Adrenal gland (tissue), 9 donors: ENCODE measurements at regions not wholly inside any gene's neighbourhood (a gene's known extent, or its start where the extent isn't known, plus 50 kb on each side); places are given as distances from the start of the nearest gene placed in this dataset.

ENCODE experiments used
- DNase-seq, 7 donors: peaks; one replicate each; pipeline ENCODE4 v3.0.0-alpha.2; 2019 to 2020
- H3K27ac ChIP-seq, 5 donors: fragments of 200-600 bp; sonication (generic) in 4 of 5; 1 replicate in 3 of 5; 2 replicates in 2 of 5; pipeline versions ENCODE4 v1.5.1 to v1.8.0; 2016 to 2020; ENCODE audit warnings: mild to moderate bottlenecking in 1 of 5
- H3K27me3 ChIP-seq: fragments of 200-600 bp; 2 replicates; pipeline ENCODE4 v1.8.0; 2021
- H3K36me3 ChIP-seq, 2 donors: fragments of 200-600 bp; replicated peaks in 1 of 2; 1 replicate in 1 of 2; 2 replicates in 1 of 2; pipeline versions ENCODE4 v1.5.1 to v1.8.0; 2018 to 2022
- H3K4me1 ChIP-seq, 2 donors: fragments of 200-600 bp; replicated peaks in 1 of 2; 1 replicate in 1 of 2; 2 replicates in 1 of 2; pipeline versions ENCODE4 v1.5.1 to v1.8.0; 2018 to 2021
- H3K4me3 ChIP-seq, 4 donors: fragments of 200-600 bp; sonication (generic) in 3 of 4; one replicate each; pipeline ENCODE4 v1.5.1; 2016 to 2018
- H3K9me3 ChIP-seq, 3 donors: fragments of 200-600 bp; sonication (generic) in 1 of 3; replicated peaks in 1 of 3; 1 replicate in 2 of 3; 2 replicates in 1 of 3; pipeline versions ENCODE4 v1.5.1 to v1.8.0; 2016 to 2021
- POLR2A ChIP-seq, 2 donors: fragments of 450-650 bp; IDR thresholded peaks; one replicate each; pipeline ENCODE4 v1.6.1; 2017; ENCODE audit warnings: antibody characterized with exemption in 2 of 2, mild to moderate bottlenecking in 2 of 2, moderate library complexity in 1 of 2
- WGBS, 4 donors: extraction: QIAGEN DNeasy Blood & Tissue Kit in 2 of 4; methylation state at CpG; one replicate each; pipeline versions ENCODE4 v1.1.5 to v1.1.7; 2013 to 2017; 5-methylcytosine and 5-hydroxymethylcytosine counted together
- intact Hi-C, 2 donors: fragments of 100-400 bp; cut with DNase I; formaldehyde crosslinking; loops; one replicate each; pipeline versions ENCODE4 v1.14.1 to v1.15.0; 2022 to 2023
- TF ChIP-seq, protein P1 (sequence below), 6 experiments: fragments of 450-650 bp in 4 of 6; fragments of 200-600 bp in 2 of 6; sonication (generic) in 1 of 6; IDR thresholded peaks; 1 replicate in 5 of 6; 2 replicates in 1 of 6; pipeline versions ENCODE4 v1.5.1 to v1.8.0; 2016 to 2021; ENCODE audit warnings: antibody characterized with exemption in 6 of 6, mild to moderate bottlenecking in 2 of 6, moderate library complexity in 1 of 6
- donor health status: healthy with polysubstance abuse.
- donor health status: Bipolar disorder and iron deficiency.
- donor health status: DM: yes; HTN: yes; CAD: no.
- donor health status: DM: no; HTN: no; CAD: no.
- donor health status: DM: no; HTN: no; CAD: no.

DNA sequence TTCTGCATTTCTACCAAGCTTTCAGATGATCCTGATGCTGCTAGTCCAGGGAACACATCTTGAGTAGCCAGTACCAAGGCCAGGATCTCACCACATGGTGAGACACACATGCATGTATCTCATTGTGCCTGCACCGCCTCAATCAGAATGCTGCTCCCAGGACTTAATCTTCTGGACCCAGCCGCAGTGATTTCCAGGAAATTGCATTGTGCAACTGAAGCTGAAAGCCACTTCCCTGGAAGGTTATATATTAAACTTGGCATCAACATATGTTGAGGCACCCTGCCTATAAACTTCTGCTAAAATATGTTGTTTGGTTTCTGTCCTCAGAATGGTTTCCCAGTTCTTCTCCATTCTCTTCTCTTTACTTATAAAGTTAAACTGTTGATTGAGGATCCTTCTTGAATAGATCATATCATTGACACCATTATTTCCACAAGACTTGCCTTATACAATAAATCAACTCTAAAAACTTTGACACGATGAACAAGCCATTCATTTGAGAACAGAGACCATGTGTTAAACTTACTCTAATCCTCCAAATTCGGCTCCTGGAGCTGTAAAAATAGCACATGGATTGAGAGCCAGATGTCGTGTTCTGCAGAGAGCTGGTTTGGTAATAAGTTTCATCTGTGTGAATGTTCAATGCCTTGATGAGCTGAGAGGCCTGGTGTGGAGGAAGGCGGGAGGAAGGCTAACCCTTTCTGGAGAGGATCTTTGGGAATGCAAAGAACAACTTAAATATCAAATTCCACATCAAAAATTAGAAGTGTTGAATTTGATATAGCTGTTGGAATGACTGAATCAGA is 65.0 kb upstream of the PCSK2 start:
- H3K36me3 ChIP-seq = no peaks in the 10 kb centered on the region
- H3K4me1 ChIP-seq = no peaks in the 10 kb centered on the region
- 55 to 66% (median 58%) methylated on average over 6 of the region's 6 CpGs for WGBS, 4 donors
- H3K27ac ChIP-seq = no peak overlapping the region
- DNase-seq = no peak
- TF ChIP-seq POLR2A (IDR thresholded peaks at IDR 0.05) = no peak
- TF ChIP-seq, protein P1, sequence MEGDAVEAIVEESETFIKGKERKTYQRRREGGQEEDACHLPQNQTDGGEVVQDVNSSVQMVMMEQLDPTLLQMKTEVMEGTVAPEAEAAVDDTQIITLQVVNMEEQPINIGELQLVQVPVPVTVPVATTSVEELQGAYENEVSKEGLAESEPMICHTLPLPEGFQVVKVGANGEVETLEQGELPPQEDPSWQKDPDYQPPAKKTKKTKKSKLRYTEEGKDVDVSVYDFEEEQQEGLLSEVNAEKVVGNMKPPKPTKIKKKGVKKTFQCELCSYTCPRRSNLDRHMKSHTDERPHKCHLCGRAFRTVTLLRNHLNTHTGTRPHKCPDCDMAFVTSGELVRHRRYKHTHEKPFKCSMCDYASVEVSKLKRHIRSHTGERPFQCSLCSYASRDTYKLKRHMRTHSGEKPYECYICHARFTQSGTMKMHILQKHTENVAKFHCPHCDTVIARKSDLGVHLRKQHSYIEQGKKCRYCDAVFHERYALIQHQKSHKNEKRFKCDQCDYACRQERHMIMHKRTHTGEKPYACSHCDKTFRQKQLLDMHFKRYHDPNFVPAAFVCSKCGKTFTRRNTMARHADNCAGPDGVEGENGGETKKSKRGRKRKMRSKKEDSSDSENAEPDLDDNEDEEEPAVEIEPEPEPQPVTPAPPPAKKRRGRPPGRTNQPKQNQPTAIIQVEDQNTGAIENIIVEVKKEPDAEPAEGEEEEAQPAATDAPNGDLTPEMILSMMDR (IDR thresholded peaks at IDR 0.05) = no peak
- no peak overlapping the region for H3K4me3 ChIP-seq
- H3K27me3 ChIP-seq = no peaks in the 10 kb centered on the region
- no peaks in the 10 kb centered on the region for H3K9me3 ChIP-seq
- intact Hi-C loops = no loop called here

GRCh38 chr20:17168026-17168612 is 58.7 kb upstream of the PCSK2 start:
- TF ChIP-seq POLR2A (IDR thresholded peaks at IDR 0.05) = no peak
- TF ChIP-seq, protein P1 (IDR thresholded peaks at IDR 0.05) = no peak
- H3K9me3 ChIP-seq = no peaks in the 10 kb centered on the region
- no peak overlapping the region for H3K27ac ChIP-seq
- H3K4me3 ChIP-seq = no peak overlapping the region
- DNase-seq = no peak
- H3K36me3 ChIP-seq = no peaks in the 10 kb centered on the region
- WGBS, 4 donors = 68 to 82% (median 80%) methylated on average over 4 of the region's 4 CpGs
- intact Hi-C loops = no loop called here
- H3K4me1 ChIP-seq = peaks cover 0 to 4% of the 10 kb centered on the region in 2 donors
- H3K27me3 ChIP-seq = no peaks in the 10 kb centered on the region

GRCh38 chr20:17169585-17170136 is 57.2 kb upstream of the PCSK2 start:
- Histone ChIP-seq H3K36me3 (no peaks in the 10 kb centered on the region), H3K4me3 (no peak overlapping the region), H3K9me3 (no peaks in the 10 kb centered on the region), H3K27me3 (no peaks in the 10 kb centered on the region), H3K4me1 (peaks cover 0 to 4% of the 10 kb centered on the region in 2 donors), H3K27ac (no peak overlapping the region)
- 12 to 29% (median 20%) methylated on average over 5 of the region's 5 CpGs for WGBS, 4 donors
- no peak for TF ChIP-seq POLR2A (IDR thresholded peaks at IDR 0.05)
- intact Hi-C loops = no loop called here
- DNase-seq = peak in 1 of 7 donors; percentile 22

DNA sequence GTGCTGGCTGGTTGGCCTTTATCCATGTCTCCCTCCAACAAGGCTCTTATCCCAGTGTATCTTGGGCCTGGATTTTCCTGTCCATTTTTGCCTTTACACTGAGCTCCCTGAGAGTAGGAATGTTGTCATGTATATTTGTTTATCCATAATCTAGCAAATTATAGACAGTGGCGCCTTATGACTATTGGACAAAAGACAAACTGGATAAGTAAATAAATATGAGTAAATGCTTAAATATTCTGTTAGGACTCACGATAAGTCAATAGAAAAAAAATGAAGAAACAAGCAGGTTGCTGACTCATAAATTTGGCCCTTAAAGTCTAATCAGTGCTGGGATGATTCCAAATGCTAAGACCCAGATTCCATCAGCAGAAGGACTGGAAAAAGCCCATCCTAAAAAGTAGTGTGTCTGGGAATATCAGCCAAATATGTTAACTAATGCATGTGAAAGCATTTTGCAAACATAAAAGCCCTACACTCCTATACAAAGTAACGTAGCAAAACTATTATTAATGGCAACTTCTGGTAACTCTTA is 55.0 kb upstream of the PCSK2 start:
- H3K27ac ChIP-seq = no peak overlapping the region
- intact Hi-C loops = no loop called here
- H3K4me1 ChIP-seq = peaks cover 0 to 4% of the 10 kb centered on the region in 2 donors
- no peaks in the 10 kb centered on the region for H3K27me3 ChIP-seq
- no peaks in the 10 kb centered on the region for H3K36me3 ChIP-seq
- DNase-seq = no peak
- H3K9me3 ChIP-seq = no peaks in the 10 kb centered on the region
- H3K4me3 ChIP-seq = no peak overlapping the region
- no peak for TF ChIP-seq POLR2A (IDR thresholded peaks at IDR 0.05)
- TF ChIP-seq, protein P1 (IDR thresholded peaks at IDR 0.05) = no peak
- 56 to 62% (median 59%) methylated on average over 3 of the region's 3 CpGs for WGBS, 4 donors
